CD4-positive, alpha-beta T cell (primary cell): ENCODE measurements at regions not wholly inside any gene's neighbourhood (a gene's known extent, or its start where the extent isn't known, plus 50 kb on each side); places are given as distances from the start of the nearest gene placed in this dataset.

Experiments
- ATAC-seq: fragments of 200-7000 bp; cut with Tn5 transposase; one replicate; pipeline ENCODE4 v1.10.0; 2022; ENCODE audit warnings: mild to moderate bottlenecking; ENCODE audit not compliant: poor library complexity
- CTCF ChIA-PET: fragments of 350-600 bp; sonication (Branson Sonifier 250); formaldehyde crosslinking; loops from one replicate; lab custom pipeline; 2021; ENCODE audit warnings: antibody characterized with exemption, inconsistent platforms; lab: Charles Lee
- POLR2A ChIA-PET: fragments of 350-600 bp; sonication (Branson Sonifier 250); formaldehyde crosslinking; loops from one replicate; lab custom pipeline; 2021; ENCODE audit warnings: antibody characterized with exemption, inconsistent platforms; lab: Charles Lee
- DNase-seq, 14 experiments: peaks; one replicate each; pipeline ENCODE4 v3.0.0-alpha.2; 2013 to 2020; ENCODE audit warnings: mixed read lengths in 2 of 14
- H3K27ac ChIP-seq, 2 donors: one replicate each; pipeline versions ENCODE4 v1.5.1 to v1.7.0; 2013; ENCODE audit warnings: low read length in 2 of 2, low read depth in 1 of 2, mild to moderate bottlenecking in 1 of 2
- H3K27me3 ChIP-seq, 2 experiments: 1 replicate in 1 of 2; 2 replicates in 1 of 2; pipeline versions ENCODE4 v1.6.1 to v1.7.0; 2013; ENCODE audit warnings: low read length in 2 of 2, control low read depth in 1 of 2, mild to moderate bottlenecking in 1 of 2, moderate library complexity in 1 of 2; ENCODE audit not compliant: insufficient read depth in 2 of 2, control insufficient read depth in 1 of 2
- H3K36me3 ChIP-seq: one replicate; pipeline ENCODE4 v1.6.1; 2013; ENCODE audit warnings: low read length, control low read depth; ENCODE audit not compliant: insufficient read depth
- H3K4me1 ChIP-seq: one replicate; pipeline ENCODE4 v1.6.1; 2013; ENCODE audit warnings: low read length, control low read depth; ENCODE audit not compliant: insufficient read depth
- H3K4me3 ChIP-seq: one replicate; pipeline ENCODE4 v1.5.1; 2013; ENCODE audit warnings: mild to moderate bottlenecking, low read length, moderate library complexity
- H3K9me3 ChIP-seq, 2 experiments: 1 replicate in 1 of 2; 2 replicates in 1 of 2; pipeline versions ENCODE4 v1.6.1 to v1.7.0; 2013; ENCODE audit warnings: low read length in 2 of 2, mild to moderate bottlenecking in 2 of 2, control low read depth in 1 of 2, moderate library complexity in 1 of 2; ENCODE audit not compliant: control insufficient read depth in 1 of 2, insufficient read depth in 1 of 2
- H3K27ac Mint-ChIP-seq: one replicate; pipeline ENCODE4 v1.8.0; 2020; ENCODE audit warnings: mixed read lengths
- H3K27me3 Mint-ChIP-seq: one replicate; pipeline ENCODE4 v1.8.0; 2021; ENCODE audit warnings: mixed read lengths
- H3K36me3 Mint-ChIP-seq: one replicate; pipeline ENCODE4 v1.8.0; 2021; ENCODE audit warnings: low read depth, mixed read lengths
- H3K4me1 Mint-ChIP-seq: one replicate; pipeline ENCODE4 v1.8.0; 2021; ENCODE audit warnings: low read depth, mixed read lengths
- H3K4me3 Mint-ChIP-seq: one replicate; pipeline ENCODE4 v1.8.0; 2020; ENCODE audit warnings: mild to moderate bottlenecking, mixed read lengths
- H3K9me3 Mint-ChIP-seq: one replicate; pipeline ENCODE4 v1.8.0; 2020; ENCODE audit warnings: mixed read lengths
- intact Hi-C, 2 experiments: fragments of 100-400 bp; cut with DNase I in 1 of 2; cut with micrococcal nuclease in 1 of 2; formaldehyde crosslinking; loops; one replicate each; pipeline versions ENCODE4 v1.15.1 to v1.9.0; 2023 to 2025; cut with DNase I, micrococcal nuclease
- TF ChIP-seq, protein P1 (sequence below): fragments of 200-600 bp; IDR thresholded peaks from one replicate; pipeline ENCODE4 v1.8.0; 2022; ENCODE audit warnings: antibody characterized with exemption, mild to moderate bottlenecking

DNA sequence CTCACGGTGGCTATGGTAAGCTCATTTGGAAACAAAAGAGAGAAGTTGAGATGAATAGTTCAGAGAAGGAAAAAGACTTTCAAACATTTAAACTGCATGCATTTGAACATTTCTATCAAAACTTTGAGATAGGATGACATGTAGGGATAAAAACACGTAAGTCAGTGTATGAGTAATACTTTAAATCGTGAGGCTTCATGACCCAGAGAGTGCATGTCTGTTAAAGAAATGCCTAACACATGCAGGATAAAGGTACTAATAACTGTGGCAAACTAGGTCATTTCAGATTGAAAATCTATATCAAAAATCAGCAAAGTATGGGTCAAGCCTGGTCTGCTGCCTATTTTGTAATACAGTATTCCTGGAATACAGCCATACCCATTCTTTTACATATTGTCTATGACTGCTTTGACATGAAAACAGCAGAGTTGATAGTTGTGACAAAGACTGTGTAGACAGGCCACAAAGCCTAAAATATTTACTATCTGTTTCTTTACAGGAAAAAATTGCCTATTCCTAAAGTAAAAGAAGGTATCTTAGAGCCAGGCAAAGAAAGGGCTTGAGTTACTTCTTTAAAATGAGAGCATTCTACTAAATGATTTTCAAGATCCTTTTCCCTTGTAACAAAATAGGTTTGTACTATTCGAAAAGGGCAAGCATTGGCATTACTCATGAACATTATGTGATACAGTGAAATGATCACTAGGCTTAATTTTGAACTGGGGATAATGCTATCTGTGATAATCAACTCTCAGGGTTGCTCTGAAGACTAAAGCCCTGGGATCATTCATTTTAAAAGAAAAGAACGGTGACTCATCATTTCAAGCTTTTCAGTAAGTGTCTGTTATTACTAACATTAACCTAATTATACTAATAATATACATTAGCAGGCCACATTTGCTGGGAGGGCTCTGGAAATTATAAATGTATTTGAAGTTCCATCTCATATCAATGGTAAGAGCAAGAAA lies 185.9 kb downstream of the CRPPA start:
- ATAC-seq (no peak), DNase-seq (no peak)
- Mint-ChIP-seq H3K27me3 (no peaks in the 10 kb centered on the region), H3K4me3 (no peak overlapping the region), H3K27ac (no peak overlapping the region), H3K9me3 (peaks cover 13% of the 10 kb centered on the region), H3K36me3 (no peaks in the 10 kb centered on the region), H3K4me1 (no peaks in the 10 kb centered on the region)
- ChIA-PET POLR2A (no interaction called here), CTCF (no interaction called here)
- no peaks in the 10 kb centered on the region for H3K4me1 ChIP-seq
- TF ChIP-seq, protein P1, sequence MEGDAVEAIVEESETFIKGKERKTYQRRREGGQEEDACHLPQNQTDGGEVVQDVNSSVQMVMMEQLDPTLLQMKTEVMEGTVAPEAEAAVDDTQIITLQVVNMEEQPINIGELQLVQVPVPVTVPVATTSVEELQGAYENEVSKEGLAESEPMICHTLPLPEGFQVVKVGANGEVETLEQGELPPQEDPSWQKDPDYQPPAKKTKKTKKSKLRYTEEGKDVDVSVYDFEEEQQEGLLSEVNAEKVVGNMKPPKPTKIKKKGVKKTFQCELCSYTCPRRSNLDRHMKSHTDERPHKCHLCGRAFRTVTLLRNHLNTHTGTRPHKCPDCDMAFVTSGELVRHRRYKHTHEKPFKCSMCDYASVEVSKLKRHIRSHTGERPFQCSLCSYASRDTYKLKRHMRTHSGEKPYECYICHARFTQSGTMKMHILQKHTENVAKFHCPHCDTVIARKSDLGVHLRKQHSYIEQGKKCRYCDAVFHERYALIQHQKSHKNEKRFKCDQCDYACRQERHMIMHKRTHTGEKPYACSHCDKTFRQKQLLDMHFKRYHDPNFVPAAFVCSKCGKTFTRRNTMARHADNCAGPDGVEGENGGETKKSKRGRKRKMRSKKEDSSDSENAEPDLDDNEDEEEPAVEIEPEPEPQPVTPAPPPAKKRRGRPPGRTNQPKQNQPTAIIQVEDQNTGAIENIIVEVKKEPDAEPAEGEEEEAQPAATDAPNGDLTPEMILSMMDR, result no peak
- intact Hi-C loops, result no loop called here
- H3K9me3 ChIP-seq, result peaks cover 4 to 7% of the 10 kb centered on the region in 2 experiments
- H3K27ac ChIP-seq, result no peak overlapping the region
- H3K4me3 ChIP-seq, result no peak overlapping the region
- H3K27me3 ChIP-seq, result no peaks in the 10 kb centered on the region
- H3K36me3 ChIP-seq, result no peaks in the 10 kb centered on the region

DNA sequence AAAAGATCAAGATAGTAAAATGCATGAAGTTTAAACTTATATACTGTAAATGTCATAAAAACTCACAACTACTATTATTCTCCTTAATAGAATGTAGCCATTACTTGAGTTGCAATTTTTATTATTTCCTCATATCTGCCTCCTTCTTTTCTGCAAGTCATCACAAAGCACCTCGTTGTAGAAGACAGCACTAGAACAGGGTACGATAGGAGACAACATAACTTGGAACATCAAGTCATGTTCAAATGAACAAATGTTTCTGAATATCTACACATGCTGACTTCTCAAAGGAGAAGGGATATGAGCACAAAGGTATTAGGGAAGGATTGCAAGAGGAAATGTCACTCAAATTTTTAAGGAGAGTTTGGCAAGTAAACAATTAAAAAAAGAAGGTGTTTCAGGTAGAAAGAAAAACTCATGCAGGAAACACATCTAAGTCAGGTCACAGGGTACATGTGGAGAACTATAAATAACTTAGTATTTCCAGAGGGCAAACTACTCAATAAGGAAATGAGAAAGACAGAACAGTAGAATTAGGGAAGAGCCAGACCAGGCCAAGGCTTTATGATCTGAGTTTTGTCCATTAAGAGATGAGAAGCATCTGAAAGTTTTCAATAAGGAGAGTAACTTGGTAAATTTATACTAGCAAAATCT lies 186.7 kb downstream of the CRPPA start:
- POLR2A ChIA-PET, result no interaction called here
- no peak for ATAC-seq
- H3K9me3 Mint-ChIP-seq, result peaks cover 16% of the 10 kb centered on the region

DNA sequence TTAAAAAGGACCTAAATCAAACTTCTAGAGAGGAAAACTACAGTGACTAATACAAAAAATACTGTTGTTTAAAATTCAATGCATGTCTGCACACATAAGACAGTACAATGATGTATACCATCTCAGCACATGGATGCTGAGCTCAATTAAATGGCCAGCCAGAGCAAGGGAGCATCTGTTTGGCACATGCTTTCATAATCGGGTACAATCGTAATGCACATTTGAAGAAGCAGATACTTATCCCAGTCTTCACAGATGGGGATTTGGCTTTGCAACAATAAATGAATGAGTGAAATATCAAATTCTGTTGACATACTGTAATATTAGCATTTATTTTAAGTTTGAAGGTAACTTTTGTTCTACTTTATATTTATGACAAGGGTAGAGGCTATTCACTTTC lies 187.8 kb downstream of the CRPPA start:
- DNase-seq (no peak), ATAC-seq (no peak)
- no peaks in the 10 kb centered on the region for H3K4me1 Mint-ChIP-seq
- H3K4me3 Mint-ChIP-seq, result no peak overlapping the region
- H3K27ac ChIP-seq, result no peak overlapping the region
- no peak overlapping the region for H3K27ac Mint-ChIP-seq
- peaks cover 6% of the 10 kb centered on the region for H3K36me3 Mint-ChIP-seq
- no peaks in the 10 kb centered on the region for H3K36me3 ChIP-seq
- H3K27me3 ChIP-seq, result no peaks in the 10 kb centered on the region
- H3K9me3 ChIP-seq, result peaks cover 4 to 19% of the 10 kb centered on the region in 2 experiments
- CTCF ChIA-PET, result no interaction called here
- POLR2A ChIA-PET, result no interaction called here
- peaks cover 22% of the 10 kb centered on the region for H3K9me3 Mint-ChIP-seq
- no peak overlapping the region for H3K4me3 ChIP-seq
- TF ChIP-seq, protein P1, result no peak
- intact Hi-C loops, result no loop called here
- no peaks in the 10 kb centered on the region for H3K27me3 Mint-ChIP-seq
- H3K4me1 ChIP-seq, result no peaks in the 10 kb centered on the region

More for the DNA sequence above, 186.7 kb downstream of the CRPPA start:
- peaks cover 6% of the 10 kb centered on the region for H3K36me3 Mint-ChIP-seq
- TF ChIP-seq, protein P1, result no peak
- CTCF ChIA-PET, result no interaction called here
- no peaks in the 10 kb centered on the region for H3K27me3 ChIP-seq
- H3K4me1 ChIP-seq, result no peaks in the 10 kb centered on the region
- H3K27ac ChIP-seq, result no peak overlapping the region
- peaks cover 4 to 15% of the 10 kb centered on the region in 2 experiments for H3K9me3 ChIP-seq
- no peaks in the 10 kb centered on the region for H3K4me1 Mint-ChIP-seq
- no peak overlapping the region for H3K4me3 ChIP-seq
- intact Hi-C loops, result no loop called here
- no peak for DNase-seq
- no peaks in the 10 kb centered on the region for H3K27me3 Mint-ChIP-seq
- H3K36me3 ChIP-seq, result no peaks in the 10 kb centered on the region
- H3K4me3 Mint-ChIP-seq, result no peak overlapping the region
- H3K27ac Mint-ChIP-seq, result no peak overlapping the region
